ENCODE measurements at regions not wholly inside any gene's neighbourhood (a gene's known extent, or its start where the extent isn't known, plus 50 kb on each side); places are given as distances from the start of the nearest gene placed in this dataset.

- no peak for DNase-seq (ENCODE audit: low spot score)
Observed at GRCh38 chr2:83561592-83561991, 897.5 kb downstream of the SUCLG1 start.

DNA sequence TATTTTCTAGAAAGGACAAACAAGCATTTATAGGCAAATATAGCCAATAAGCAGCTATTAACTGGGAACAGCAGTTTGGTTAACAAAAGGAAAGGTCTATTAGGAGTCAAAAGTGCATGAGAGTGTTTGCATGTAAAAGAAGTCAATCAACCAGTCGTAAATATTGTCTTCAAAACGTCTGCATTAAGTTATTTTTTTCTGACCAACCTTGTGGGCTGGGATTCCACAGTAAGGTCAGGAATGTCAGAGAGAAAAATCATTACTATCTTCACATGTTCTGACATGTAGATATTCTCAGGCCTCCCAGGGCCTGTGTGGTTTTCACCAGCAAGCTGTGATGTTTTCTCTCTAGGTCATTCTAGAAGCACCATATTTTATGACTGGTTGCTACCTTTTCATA, 922.5 kb downstream of the SUCLG1 start:
- DNase-seq (ENCODE audit: low spot score): no peak

DNA sequence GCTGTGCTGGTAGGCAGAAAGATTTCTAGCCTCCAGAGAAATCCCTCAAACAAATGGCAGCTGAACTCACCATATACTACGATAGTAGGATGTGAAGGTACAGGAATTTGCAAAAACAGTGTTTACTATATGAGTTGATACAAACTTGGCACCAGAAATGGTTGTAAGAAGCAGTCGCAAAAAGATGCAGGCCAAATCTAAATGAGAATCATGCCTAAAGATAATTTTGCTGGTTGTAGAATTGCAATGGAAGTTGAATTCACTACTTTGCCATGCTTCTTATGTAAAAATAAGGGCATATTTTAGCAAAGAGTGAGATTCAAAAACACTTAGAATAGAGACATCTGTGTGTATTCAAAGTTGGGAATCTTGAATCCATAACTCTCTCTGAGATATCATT, 924.7 kb downstream of the SUCLG1 start:
- no peak for DNase-seq (ENCODE audit: low spot score)

GRCh38 chr2:83531206-83531826, 927.8 kb downstream of the SUCLG1 start:
- DNase-seq (ENCODE audit: low spot score): no peak

- no peak for DNase-seq (ENCODE audit: low spot score)
Observed at GRCh38 chr2:83528767-83529166, 930.3 kb downstream of the SUCLG1 start.

- DNase-seq (ENCODE audit: low spot score): no peak
Observed at GRCh38 chr2:83522891-83523493, 936.1 kb downstream of the SUCLG1 start.

GRCh38 chr2:83517727-83518368, 941.2 kb downstream of the SUCLG1 start:
- no peak for DNase-seq (ENCODE audit: low spot score)

GRCh38 chr2:83516503-83516902, 942.6 kb downstream of the SUCLG1 start:
- no peak for DNase-seq (ENCODE audit: low spot score)

GRCh38 chr2:83487451-83487850, 971.6 kb downstream of the SUCLG1 start:
- DNase-seq (ENCODE audit: low spot score): no peak

GRCh38 chr2:83481436-83481835, 977.6 kb downstream of the SUCLG1 start:
- DNase-seq (ENCODE audit: low spot score): no peak

DNA sequence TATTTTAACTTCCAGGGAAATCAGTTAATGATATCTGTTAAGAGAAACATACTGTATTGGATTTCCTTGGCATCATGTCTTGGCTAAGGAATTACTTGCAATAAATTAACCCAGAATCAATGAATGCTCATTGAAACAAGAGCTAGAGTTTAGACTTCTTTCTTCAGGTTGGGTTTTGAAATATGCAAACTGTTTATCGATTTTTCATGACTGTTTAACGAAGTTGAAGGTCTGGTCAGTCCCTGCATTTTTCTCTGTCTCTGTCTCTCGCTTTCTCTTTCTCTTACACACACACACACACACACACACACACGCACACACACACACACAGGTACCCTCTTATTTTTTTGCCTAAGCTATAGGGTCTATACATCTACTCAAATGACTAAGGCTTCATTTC, 981.0 kb downstream of the SUCLG1 start:
- no peak for DNase-seq (ENCODE audit: low spot score)

- DNase-seq (ENCODE audit: low spot score): no peak
Observed at GRCh38 chr2:83475371-83475770, 983.7 kb downstream of the SUCLG1 start.

GRCh38 chr2:83471655-83472054, 987.4 kb downstream of the SUCLG1 start:
- DNase-seq (ENCODE audit: low spot score): no peak

- no peak for DNase-seq (ENCODE audit: low spot score)
Observed at GRCh38 chr2:83470928-83471327, 988.2 kb downstream of the SUCLG1 start.

- DNase-seq (ENCODE audit: low spot score): no peak
Observed at GRCh38 chr2:83464444-83464843, 994.6 kb downstream of the SUCLG1 start.

DNA sequence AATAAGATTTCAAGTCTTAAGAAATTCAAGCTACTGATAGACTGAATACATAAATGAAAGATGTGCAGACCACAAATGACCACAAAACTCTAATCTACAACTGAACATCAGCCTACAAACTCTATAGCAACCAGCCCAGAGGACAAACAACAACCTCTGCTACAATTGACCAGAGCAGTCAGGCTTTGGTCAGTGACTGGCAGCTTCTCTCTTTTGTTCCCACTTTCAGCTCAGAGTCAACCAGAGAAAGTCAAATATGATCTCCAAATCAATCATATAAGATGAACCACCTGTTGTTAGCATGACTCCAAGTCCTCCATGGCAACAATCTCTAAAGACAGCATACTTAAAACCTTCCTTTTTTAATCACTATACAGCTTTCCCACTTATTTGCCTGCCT, 996.2 kb downstream of the SUCLG1 start:
- no peak for DNase-seq (ENCODE audit: low spot score)

GRCh38 chr2:83461135-83461534, 997.9 kb downstream of the SUCLG1 start:
- no peak for DNase-seq (ENCODE audit: low spot score)

GRCh38 chr2:83459456-83459855, 999.6 kb downstream of the SUCLG1 start:
- DNase-seq (ENCODE audit: low spot score): no peak

- no peak for DNase-seq (ENCODE audit: low spot score)
Observed at GRCh38 chr2:83435989-83436388, 1023.1 kb downstream of the SUCLG1 start.

- no peak for DNase-seq (ENCODE audit: low spot score)
Observed at GRCh38 chr2:83420993-83421392, 1038.1 kb downstream of the SUCLG1 start.

- no peak for DNase-seq (ENCODE audit: low spot score)
Observed at GRCh38 chr2:83394134-83394904, 1064.8 kb downstream of the SUCLG1 start.

GRCh38 chr2:83388804-83389203, 1070.3 kb downstream of the SUCLG1 start:
- DNase-seq (ENCODE audit: low spot score): no peak

GRCh38 chr2:83386549-83386948, 1072.5 kb downstream of the SUCLG1 start:
- DNase-seq (ENCODE audit: low spot score): no peak
